GM12892 (cell line): ENCODE measurements at regions not wholly inside any gene's neighbourhood (a gene's known extent, or its start where the extent isn't known, plus 50 kb on each side); places are given as distances from the start of the nearest gene placed in this dataset.
"Not testable (repeated sequence)": the region's sequence is repeated elsewhere in the genome, so short reads cannot be mapped to it uniquely, and the experiment has no call there.

Experiments
- DNase-seq: peaks from one replicate; pipeline ENCODE4 v3.0.0; 2011; ENCODE audit not compliant: insufficient read length
- FAIRE-seq: peaks from 2 replicates; lab custom pipeline; 2011; peaks lifted over from hg19 to GRCh38; lab: Jason Lieb, UNC
- POLR2A ChIP-seq: IDR thresholded peaks from 2 replicates; pipeline ENCODE4 v1.6.1; 2011; ENCODE audit warnings: low read depth, low read length, control low read depth
- POLR2AphosphoS5 ChIP-seq: IDR thresholded peaks from 2 replicates; pipeline ENCODE4 v1.6.1; 2011; ENCODE audit warnings: low read depth, low read length, control low read depth
- TAF1 ChIP-seq: IDR thresholded peaks from 2 replicates; pipeline ENCODE4 v1.6.1; 2011; ENCODE audit warnings: low read depth, mild to moderate bottlenecking, control low read depth, low read length, borderline replicate concordance

DNA sequence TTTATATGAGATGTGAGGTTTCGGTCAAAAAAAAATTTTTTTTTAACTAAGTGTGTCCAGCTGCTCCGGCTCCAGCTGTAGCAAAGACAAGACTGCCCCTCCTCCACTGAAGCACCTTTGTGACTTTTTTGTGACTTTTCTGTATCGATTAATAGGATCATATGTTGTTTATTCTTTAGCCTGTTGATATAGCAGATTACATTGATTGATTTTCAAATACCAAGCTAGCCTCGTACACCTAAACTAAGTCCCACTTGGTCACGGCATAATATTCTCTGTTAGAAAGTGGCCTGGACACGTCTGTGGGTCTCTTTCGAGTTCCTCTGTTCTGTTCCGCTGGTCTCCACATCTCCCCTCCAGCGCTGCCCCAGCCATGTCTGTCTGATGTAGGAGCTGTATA, 126.8 kb downstream of the IGLL1 start:
- TF ChIP-seq POLR2AphosphoS5 (no peak), TAF1 (no peak), POLR2A (no peak)
- DNase-seq (no peak), FAIRE-seq (no peak)

DNA sequence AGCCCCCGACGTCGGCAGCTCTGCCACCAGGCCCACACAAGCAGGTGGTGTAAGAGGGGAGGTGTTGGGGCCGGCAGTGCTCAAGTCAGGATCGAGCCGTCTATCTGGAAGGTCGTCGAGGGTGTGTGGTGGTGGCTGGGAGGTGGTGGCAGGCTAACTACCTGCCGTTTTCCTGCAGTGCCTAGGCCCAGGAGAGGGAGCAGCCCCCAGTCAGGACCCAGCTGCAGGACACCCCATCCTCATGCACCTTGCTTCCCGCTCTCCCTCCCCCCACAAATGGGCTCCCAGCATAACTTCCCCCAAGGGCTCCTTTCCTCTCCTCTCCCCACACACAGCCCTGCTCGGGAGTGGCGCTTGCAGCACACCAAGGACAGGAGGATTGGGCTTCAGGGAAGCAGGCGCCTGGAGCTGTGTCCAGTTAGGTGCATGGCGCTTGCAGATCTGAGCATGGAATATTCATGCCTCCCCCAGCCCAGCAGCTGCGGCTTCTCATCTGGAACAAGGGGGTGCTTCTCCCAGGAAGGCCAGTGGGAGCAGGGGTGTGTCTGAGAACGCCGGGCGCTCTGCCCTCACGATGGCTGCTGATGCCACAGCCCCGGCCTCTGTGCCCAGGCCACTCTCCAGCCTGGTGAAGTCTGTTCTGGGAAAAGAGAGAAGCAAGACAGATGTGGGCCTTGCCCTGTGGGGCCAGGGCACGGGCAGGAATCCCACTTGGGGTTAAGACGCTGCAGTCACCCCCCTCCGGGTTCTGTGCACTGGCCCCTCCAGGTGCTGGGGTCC, 127.7 kb downstream of the IGLL1 start:
- no peak for DNase-seq
- TF ChIP-seq POLR2A (no peak), POLR2AphosphoS5 (no peak), TAF1 (no peak)
- no peak for FAIRE-seq

DNA sequence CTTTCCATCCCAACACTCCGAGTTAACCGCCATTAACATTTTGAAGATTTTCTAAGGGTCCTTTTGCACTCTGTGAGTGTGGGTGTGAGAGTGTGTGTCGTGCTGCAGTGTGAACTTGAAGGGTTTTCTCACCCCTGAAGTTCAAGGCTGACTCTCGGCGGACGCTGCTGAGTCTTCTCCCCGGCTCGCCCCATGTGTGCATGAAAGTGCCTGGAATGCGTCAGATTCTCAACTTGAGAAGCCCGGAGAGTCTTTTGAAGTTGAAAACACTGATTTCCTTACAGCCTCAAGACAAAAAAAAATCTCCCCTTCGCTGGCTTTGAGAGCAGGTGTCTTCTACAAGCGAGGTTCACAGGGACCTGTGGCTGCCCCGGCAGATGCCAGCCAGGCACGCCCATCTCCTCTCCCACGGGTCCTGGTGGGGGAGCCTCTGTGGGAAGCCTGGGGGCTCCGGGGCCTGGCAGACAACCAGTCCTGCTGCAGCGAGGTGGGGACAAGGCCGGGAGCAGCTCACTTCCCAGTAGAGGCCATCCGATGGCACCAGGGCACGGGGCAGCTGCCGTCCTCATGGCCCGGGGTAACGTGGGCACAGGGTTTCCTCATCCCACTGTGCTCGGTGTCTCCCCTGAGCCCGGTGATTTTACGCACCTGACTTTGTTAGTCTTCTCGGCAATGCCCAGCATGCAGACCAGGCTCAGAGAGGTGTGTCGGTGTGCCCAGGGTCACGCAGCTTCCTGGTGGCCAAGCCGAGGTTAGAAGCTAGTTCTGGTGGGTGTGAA, 128.4 kb downstream of the IGLL1 start:
- FAIRE-seq, DNase-seq: not testable (repeated sequence)

DNA sequence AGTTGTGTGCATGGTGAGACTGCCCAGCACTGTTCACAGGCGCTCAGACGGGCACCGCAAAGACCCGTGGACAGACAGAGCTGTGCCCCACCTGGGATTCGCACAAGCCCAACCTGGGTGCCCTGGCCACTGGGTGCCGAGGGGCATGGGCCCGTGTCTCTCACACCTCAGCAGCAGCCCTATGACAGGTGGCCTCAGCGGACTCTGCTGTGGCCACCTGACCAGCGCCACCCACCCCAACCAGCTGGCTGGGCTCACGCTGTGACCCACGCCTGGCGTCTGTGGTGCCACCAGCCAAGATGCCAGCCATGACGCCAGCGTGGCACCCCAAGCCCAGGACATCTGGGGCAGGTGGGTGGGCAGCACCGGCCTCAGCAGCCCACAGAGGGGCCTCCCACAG, 129.3 kb downstream of the IGLL1 start:
- not testable (repeated sequence) for FAIRE-seq, DNase-seq

DNA sequence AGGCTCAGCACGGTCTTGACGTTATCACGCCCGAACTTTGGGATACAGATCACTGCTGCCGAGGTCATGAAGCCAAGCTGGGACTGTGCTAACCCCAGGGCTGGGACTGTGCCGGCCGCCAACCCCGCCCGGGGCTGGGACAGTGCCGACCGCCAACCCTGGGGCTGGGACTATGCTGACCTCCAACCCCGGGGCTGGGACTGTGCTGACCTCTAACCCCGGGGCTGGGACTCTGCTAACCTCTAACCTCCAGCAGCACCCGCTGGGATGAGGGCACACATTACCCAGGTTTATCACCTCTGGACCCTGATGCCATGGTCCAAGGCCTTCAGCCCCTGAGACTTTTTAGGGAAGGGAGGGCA, 129.7 kb downstream of the IGLL1 start:
- DNase-seq (no peak), FAIRE-seq (no peak)
- TF ChIP-seq POLR2A (no peak), POLR2AphosphoS5 (no peak), TAF1 (no peak)

DNA sequence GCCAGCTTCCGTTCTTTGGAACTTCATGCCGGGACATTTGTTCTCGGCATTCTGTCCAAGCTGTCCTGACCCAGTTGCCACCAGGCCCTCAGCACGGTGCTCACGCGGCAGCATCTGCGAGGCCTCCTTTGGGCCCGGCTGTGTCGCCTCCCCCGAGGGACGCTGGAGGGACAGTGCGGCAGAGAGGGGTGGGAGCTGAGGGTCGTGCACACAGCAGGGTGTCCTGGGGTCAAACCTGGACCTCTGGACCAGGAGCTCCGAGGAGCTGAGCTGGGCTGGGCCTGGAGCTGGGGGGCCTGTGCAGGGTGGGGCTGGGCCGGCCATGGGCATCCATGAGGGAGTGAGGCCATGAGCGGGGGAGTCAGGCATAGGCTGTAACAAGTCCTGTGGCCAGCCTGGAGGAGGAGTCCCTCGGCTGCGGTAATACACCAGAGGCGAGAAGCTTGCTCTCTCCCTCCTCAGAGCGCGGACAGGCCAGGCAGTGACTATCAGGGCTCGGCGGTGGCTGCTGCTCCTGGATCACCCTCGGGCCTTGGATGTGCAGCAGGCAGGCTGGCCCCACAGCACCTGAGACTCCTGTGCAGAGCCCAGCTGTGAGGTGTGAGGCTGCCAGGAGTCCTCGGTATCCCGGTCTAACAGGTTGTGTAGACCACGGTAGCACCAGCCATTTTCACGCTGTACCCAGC, 130.2 kb downstream of the IGLL1 start:
- not testable (repeated sequence) for FAIRE-seq, DNase-seq

DNA sequence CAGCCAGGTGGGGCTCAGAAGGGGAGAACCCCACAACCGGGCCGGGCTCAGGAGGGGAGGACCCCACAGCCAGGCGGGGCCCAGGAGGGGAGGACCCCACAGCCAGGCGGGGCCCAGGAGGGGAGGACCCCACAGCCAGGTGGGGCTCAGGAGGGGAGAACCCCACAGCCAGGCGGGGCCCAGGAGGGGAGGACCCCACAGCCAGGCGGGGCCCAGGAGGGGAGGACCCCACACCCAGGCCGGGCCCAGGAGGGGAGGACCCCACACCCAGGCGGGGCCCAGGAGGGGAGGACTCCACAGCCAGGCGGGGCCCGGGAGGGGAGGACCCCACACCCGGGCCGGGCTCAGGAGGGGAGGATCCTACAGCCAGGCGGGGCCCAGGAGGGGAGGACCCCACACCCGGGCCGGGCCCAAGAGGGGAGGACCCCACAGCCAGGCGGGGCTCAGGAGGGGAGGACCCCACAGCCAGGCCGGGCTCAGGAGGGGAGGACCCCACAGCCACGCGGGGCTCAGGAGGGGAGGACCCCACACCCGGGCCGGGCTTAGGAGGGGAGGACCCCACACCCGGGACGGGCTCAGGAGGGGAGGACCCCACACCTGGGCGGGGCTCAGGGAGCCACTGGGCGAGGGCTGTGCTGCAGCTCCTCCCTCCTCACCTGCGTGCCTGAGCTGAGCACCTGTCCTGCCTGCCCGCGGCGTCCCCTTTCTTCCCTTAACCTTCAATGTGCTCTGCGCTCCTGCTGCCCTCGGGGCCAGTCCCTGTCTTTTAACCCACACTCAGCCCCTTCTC, 131.4 kb downstream of the IGLL1 start:
- not testable (repeated sequence) for FAIRE-seq

DNA sequence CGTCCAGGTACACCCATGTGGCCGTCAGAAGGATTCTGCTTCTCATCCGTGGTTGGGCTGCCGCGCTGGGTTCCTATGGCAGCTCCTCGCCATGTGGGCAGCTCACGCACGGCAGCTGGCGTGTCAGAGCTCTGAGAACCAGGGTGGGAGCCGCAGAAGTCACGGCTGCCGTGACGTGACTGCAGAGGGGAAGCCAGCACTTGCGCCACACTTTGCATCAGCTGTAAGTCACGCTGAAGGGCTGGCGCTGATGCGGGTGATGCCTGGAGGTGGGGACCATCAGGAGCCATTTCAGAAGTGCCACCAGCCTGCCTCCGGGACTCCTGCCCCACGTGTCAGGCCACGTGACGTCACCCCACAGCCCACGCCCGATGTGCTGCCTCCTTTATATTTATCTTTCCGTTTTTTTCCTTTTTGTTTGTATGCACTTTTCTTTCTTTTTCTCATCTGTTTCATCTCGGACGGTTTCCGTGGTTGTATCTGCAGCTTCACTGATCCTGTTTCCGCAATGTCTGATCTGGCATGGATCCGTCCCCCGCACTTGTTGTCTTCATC, 133.2 kb downstream of the IGLL1 start:
- FAIRE-seq (no peak), DNase-seq (no peak)
- no peak for TF ChIP-seq POLR2A
- no peak for TF ChIP-seq POLR2AphosphoS5
- TF ChIP-seq TAF1 = no peak

More for the DNA sequence above, 131.4 kb downstream of the IGLL1 start:
- DNase-seq = not testable (repeated sequence)

DNA sequence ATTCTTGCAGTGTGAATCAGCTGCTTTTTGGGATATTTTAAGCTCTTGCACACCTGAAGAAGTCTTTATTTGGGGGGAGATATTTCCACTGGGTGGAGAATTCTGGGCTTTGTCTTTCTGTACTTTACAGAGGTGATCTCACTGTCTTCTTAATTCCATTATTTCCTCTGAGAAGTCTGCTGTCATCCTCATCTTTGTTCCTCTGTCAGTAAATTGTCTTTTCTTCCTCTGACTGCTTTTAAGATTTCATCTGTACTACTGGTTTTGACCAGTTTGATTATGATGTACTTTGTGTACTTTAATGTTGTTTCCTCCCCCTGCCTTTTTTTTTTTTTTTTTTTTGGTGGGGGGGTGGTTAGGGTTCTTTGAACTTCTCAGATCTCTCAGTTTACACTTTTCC, 133.9 kb downstream of the IGLL1 start:
- not testable (repeated sequence) for FAIRE-seq, DNase-seq

DNA sequence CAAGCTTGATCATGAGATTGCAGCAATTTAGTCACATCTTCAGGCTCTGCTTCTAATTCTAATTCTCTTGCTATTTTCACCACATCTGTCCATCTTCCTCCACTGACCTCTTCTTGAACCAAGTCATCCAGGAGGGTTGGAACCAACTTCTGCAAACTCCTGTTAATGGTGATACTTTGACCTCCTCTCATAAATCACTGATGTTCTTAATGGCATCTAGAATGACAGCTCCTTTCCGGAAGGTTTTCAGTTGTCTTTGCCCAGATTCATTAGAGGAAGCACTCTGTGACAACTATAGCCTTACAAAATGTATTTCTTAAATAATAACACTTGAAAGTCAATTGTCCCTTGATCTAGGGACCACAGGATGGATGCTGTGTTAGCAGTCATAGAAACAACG, 136.2 kb downstream of the IGLL1 start:
- FAIRE-seq, DNase-seq: not testable (repeated sequence)

DNA sequence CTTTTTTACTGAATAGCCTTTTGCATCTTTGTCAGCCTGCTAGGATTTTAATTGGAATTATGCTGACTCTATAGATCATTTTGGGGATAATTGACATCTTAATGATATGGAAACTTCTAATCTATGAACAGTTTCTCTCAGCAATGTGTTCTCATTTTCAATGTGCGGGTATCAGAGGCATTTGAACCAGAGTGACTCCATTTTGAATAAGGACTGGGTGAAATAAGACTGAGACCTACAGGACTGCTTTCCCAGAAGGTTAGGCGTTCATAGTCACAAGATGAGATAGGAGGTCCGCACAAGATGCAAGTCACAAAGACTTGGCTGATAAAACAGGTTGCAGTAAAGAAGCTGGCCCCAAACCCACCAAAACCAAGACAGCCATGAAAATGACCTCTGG, 140.5 kb downstream of the IGLL1 start:
- not testable (repeated sequence) for FAIRE-seq, DNase-seq

DNA sequence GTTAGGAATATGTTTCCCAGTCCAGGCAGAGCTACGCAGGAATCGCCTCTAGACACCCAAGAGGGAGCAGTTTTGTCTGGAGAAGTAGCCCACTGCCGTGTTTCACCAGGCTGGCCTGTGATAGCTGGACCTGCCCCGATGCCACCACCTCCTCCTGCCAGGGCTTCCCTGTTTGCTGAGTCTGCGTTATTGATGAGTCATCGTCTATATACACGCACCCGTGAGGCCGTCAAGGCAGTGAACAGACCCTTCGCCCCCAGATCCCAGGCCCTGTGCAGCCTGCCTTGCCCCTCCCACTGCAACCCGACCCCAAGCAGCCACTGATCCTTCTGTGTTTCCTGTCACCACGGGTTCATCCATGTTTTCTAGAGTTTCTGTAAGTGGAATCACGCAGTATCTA, 141.9 kb downstream of the IGLL1 start:
- DNase-seq = no peak
- no peak for FAIRE-seq
- no peak for TF ChIP-seq POLR2AphosphoS5
- no peak for TF ChIP-seq TAF1
- no peak for TF ChIP-seq POLR2A
